PC-9 (cell line): ENCODE measurements at regions not wholly inside any gene's neighbourhood (a gene's known extent, or its start where the extent isn't known, plus 50 kb on each side); places are given as distances from the start of the nearest gene placed in this dataset.

Source experiments
- CTCF ChIP-seq: fragments of 200-600 bp; sonication (generic); conservative IDR thresholded peaks from 2 replicates; pipeline ENCODE4 v1.6.1; 2017; ENCODE audit warnings: mixed run types, antibody characterized with exemption, mild to moderate bottlenecking, moderate library complexity
- EZH2 ChIP-seq: fragments of 200-600 bp; sonication (generic); IDR thresholded peaks from 2 replicates; pipeline ENCODE4 v1.8.0; 2017; ENCODE audit warnings: antibody characterized with exemption, low read depth

- TF ChIP-seq CTCF (no peak), EZH2 (no peak)
These were observed 98.7 kb upstream of the CHD6 start for GRCh38 chr20:41716911-41717310.
